ENCODE measurements at regions not wholly inside any gene's neighbourhood (a gene's known extent, or its start where the extent isn't known, plus 50 kb on each side); places are given as distances from the start of the nearest gene placed in this dataset.

GRCh38 chr13:74576420-74576819 lies 442.2 kb upstream of the KLF12 start:
- no peak for TF ChIP-seq CTCF (conservative IDR thresholded peaks at IDR 0.05; ENCODE audit: low read depth in 2 of 2)
- TF ChIP-seq REST (IDR thresholded peaks at IDR 0.05; ENCODE audit: unreplicated experiment) = no peak
- TF ChIP-seq EZH2 (IDR thresholded peaks at IDR 0.05; ENCODE audit: low read depth, unreplicated experiment) = no peak
- no peak for TF ChIP-seq CREB1 (CRISPR knock-in tag; IDR thresholded peaks at IDR 0.05; ENCODE audit: low read depth)
- TF ChIP-seq EZH2phosphoT487 (IDR thresholded peaks at IDR 0.05; ENCODE audit: unreplicated experiment) = no peak
- TF ChIP-seq JUNB (IDR thresholded peaks at IDR 0.05; ENCODE audit: unreplicated experiment) = no peak
- no peak for TF ChIP-seq POLR2AphosphoS5 (IDR thresholded peaks at IDR 0.05; ENCODE audit: low read depth)
- TF ChIP-seq ZNF114 (CRISPR knock-in tag; IDR thresholded peaks at IDR 0.05) = no peak
- TF ChIP-seq NANOG (IDR thresholded peaks at IDR 0.05; ENCODE audit: borderline replicate concordance) = no peak
